Right forelimb (tissue), 1 donor: ENCODE measurements at regions not wholly inside any gene's neighbourhood (a gene's known extent, or its start where the extent isn't known, plus 50 kb on each side); places are given as distances from the start of the nearest gene placed in this dataset.
"Not testable (repeated sequence)": the region's sequence is repeated elsewhere in the genome, so short reads cannot be mapped to it uniquely, and the experiment has no call there.

ENCODE experiments used
- DNase-seq: peaks from one replicate; pipeline ENCODE4 v3.0.0-alpha.2; 2018

GRCh38 chr7:112930787-112931186 is 140.6 kb upstream of the TMEM168 start:
- no peak for DNase-seq

DNA sequence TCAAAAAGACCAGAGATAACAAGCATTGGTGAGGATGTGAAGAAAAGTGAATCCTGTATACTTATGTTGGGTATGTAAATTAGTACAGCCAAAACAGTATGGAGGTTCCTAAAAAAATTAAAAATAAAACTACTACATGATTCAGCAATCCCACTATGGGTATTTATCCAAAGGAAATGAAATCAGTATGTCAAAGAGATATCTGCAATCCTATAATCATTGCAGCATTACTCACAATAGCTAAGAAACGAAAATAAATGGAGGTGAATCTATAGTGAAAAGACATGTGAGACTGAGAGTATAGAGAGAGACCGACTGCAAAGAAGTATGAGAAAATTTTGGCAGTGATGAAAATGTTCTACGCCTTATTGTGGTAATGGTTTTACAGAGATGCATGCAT is 139.2 kb upstream of the TMEM168 start:
- no peak for DNase-seq

DNA sequence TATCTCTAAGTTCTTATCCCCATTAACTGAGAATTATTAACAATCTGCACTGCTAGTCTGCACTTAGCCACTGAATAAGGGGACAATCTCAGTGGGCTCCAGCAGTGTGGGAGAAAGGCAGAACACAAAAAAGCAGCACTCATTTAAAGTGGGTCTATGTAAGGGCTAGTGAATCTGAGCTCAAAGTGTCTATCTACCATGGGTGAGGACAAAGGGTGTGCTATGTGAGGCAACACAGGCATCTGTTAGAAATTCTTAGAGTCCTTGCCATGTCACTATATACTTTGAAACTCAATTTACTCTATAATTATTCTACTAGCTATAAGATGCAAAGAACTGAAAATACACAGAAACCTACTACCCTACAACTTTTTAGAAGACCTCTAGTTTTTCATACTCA is 135.8 kb upstream of the TMEM168 start:
- no peak for DNase-seq

GRCh38 chr7:112922546-112922945 is 132.4 kb upstream of the TMEM168 start:
- not testable (repeated sequence) for DNase-seq

GRCh38 chr7:112916431-112916830 is 126.2 kb upstream of the TMEM168 start:
- not testable (repeated sequence) for DNase-seq

DNA sequence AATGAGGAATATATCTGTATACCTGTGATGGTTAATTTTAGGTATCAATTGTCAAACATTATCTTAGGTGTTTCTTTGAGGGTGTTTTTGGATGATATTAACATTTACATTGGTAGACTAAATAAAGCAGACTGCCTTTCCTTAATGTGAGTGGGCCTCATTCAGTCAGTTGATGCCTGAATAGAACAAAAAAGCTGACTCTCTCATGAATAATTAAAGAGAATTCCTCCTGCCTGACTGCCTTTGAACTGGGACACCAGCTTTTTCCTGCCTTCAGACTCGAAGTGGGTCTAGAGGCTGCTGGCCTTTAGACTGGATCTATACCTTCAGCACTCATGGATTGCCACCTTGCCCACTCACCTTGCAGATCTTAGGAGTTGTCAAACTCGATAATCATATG is 117.9 kb upstream of the TMEM168 start:
- no peak for DNase-seq

- no peak for DNase-seq
These were observed 117.5 kb upstream of the TMEM168 start for GRCh38 chr7:112907658-112908057.

DNA sequence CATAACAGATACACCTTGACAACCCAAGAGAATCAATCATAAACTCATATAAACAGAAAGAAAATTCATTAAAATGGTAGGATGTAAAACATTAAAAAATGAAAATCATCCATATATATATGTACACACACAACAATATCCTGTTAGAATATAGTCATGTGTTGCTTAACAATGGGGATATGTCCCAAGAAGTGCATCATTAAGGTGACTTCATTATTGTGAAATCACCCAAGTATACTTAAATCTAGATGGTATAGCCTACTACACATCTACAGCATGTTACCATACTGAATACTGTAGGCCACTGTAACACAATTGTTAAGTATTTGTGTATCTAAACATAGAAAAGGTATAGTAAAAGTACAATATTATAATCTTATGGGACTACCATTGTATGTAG is 115.8 kb upstream of the TMEM168 start:
- DNase-seq = no peak

GRCh38 chr7:112905413-112905812 is 115.2 kb upstream of the TMEM168 start:
- DNase-seq = no peak

GRCh38 chr7:112898432-112899290 is 108.5 kb upstream of the TMEM168 start:
- no peak for DNase-seq

DNA sequence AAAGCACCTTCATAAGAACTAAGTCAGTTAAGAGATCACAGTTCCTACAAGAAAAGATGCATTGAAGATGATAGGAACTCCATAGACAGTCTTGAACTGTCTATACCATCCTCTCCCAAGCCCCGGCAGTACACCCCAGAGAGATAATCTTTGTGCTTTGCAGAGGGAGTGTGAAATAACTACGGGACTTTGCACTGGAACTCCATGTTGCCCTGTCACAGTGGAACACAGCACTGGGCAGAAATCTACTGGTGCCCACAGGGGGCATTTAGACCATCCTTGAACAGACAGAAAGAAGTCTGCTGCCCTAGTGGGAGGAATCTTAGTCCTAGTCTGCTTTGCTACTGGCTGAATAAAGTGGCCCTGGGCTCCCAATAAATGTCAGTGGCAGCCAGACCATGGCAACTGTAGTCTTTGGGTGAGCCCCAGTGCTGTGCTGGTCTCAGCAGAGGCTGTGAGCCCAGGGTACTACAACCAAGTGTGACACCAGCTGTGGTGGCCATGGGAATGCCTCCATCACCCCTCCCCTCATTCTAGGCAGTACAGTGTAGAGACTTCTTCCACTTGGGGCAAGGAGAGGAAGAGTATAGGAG is 107.7 kb upstream of the TMEM168 start:
- no peak for DNase-seq

GRCh38 chr7:112896026-112896601 is 105.9 kb upstream of the TMEM168 start:
- no peak for DNase-seq

- no peak for DNase-seq
These were observed 102.1 kb upstream of the TMEM168 start for GRCh38 chr7:112892263-112892662.

DNA sequence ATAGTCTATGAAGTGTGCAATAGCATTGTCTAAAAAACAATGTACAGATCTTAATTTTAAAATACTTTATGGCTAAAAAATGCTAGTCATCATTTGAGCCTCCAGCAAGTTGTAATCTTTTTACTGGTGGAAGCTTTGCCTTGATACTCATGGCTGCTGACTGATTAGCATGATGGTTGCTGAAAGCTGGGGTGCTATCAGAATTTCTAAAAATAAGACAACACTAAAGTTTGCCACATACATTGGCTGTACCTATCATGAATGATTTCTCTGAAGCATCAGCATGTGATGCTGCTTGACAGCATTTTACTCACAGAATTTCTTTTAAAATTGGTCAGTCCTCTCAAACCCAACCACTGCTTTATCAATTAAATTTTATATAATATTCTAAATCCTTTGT is 101.5 kb upstream of the TMEM168 start:
- DNase-seq = no peak

GRCh38 chr7:112889834-112890438 is 99.7 kb upstream of the TMEM168 start:
- DNase-seq = no peak

DNA sequence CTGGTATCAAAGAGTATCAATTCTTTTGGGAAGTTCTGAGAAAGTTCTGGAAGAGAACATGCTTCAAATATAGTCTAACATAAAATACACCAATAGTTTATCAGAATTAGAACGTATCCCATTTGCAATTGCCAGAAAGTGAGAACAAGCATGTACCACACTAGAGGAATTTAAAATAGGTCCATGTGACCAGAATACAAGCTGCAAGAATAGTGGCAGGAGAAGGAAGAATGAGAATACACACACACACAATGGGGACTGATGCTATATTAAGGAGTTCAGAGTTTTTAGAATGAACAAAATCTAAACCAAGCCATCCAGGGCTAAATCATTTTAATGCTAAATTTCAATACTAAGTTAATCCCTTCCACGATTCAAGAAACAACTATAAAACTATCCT is 99.1 kb upstream of the TMEM168 start:
- no peak for DNase-seq

DNA sequence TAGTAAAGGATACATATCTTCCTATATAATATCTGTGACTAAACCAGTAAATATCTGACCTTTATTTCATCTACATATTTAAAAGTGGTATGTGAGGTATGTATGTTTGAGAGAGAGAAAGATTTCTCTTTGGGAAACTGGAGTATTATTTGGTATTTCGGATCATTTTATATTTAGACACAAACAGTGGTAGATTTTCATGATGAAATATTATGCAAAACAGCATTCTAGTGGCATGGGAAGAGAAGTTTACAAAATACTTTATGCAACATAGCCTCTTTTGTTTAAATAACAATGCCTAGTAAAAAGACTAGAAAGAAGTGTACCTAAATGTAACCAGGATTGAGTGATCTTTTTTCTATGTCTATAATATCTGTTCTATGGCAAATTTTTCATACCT is 98.6 kb upstream of the TMEM168 start:
- DNase-seq = no peak

GRCh38 chr7:112887976-112888375 is 97.8 kb upstream of the TMEM168 start:
- DNase-seq = no peak

- no peak for DNase-seq
These were observed 97.1 kb upstream of the TMEM168 start for GRCh38 chr7:112887337-112887736.

GRCh38 chr7:112886208-112886607 is 96.0 kb upstream of the TMEM168 start:
- no peak for DNase-seq

DNA sequence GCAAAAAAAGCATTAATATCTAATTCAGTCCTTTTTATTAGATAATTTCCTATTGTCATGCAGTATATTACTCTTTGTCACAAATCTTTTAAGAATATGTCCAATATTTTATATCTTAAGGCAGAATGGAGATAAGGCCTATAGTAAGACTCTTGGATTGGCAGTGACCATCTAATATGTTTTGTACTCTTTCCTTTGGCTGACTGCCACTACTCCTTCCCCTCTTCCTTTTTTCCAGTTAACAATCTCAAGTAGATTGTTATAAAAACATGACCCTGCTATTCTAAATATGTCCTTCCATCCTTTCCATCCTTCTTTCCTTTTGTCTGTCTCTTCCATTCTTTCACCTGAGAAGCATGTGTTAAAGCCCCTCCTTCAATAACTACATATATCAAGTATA is 92.8 kb upstream of the TMEM168 start:
- DNase-seq = no peak

GRCh38 chr7:112882511-112882910 is 92.3 kb upstream of the TMEM168 start:
- DNase-seq = no peak

GRCh38 chr7:112882022-112882421 is 91.8 kb upstream of the TMEM168 start:
- no peak for DNase-seq
